ENCODE measurements at regions not wholly inside any gene's neighbourhood (a gene's known extent, or its start where the extent isn't known, plus 50 kb on each side); places are given as distances from the start of the nearest gene placed in this dataset.

DNA sequence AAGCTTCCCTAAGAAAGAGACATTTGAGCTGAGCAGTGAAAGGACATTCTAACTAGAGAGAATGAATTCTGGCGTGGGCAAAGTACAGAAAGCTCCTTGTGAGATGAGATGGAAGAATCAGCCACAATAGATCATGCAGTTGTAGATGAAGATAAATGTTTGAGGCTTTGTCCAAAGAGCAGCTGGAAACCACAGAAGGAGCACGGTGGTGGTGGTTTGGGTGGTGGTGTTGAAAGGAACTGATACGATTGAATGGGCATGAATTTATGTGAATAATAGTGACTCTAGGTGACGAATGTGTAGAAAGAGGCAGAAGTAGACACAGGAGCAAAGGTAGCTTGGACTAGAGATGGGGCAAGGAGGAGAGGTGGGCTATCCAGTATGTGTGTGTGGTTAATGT, 260.5 kb upstream of the TMTC1 start:
- no peaks in the 10 kb centered on the region for H3K4me1 Mint-ChIP-seq
- Histone ChIP-seq H3K79me2 (ENCODE audit: control insufficient read depth, insufficient read depth, low read length) (no peaks in the 10 kb centered on the region), H3K4me2 (replicated peaks; ENCODE audit: low read depth, low read length, poor library complexity, severe bottlenecking) (no peak overlapping the region), H4K20me1 (ENCODE audit: control insufficient read depth, insufficient read depth, low read length, poor library complexity, severe bottlenecking) (no peaks in the 10 kb centered on the region), H3K27me3 (replicated peaks in 1 of 4; ENCODE audit: control extremely low read depth in 1 of 4, control insufficient read depth in 3 of 4, insufficient read depth in 4 of 4, low read length in 3 of 4) (no peaks in the 10 kb centered on the region), H3K4me1 (ENCODE audit: control insufficient read depth in 2 of 2, insufficient read depth in 2 of 2, low read length in 2 of 2) (no peaks in the 10 kb centered on the region), H3K9ac (ENCODE audit: low read length) (no peak overlapping the region), H3K4me3 (ENCODE audit: control extremely low read depth in 1 of 5, extremely low read depth in 1 of 5, insufficient read depth in 1 of 5, low read depth in 2 of 5, low read length in 4 of 5) (no peak overlapping the region), H3K9me3 (ENCODE audit: control extremely low read depth in 1 of 3, control insufficient read depth in 2 of 3, insufficient read depth in 1 of 3, low read length in 2 of 3) (peaks cover 0 to 6% (median 0%) of the 10 kb centered on the region in 3 donors), H3K36me3 (replicated peaks in 1 of 2; ENCODE audit: control extremely low read depth in 1 of 2, control insufficient read depth in 1 of 2, extremely low read depth in 1 of 2, insufficient read depth in 2 of 2, low read length in 1 of 2) (no peaks in the 10 kb centered on the region), H2AFZ (ENCODE audit: insufficient read depth, low read depth, low read length, poor library complexity, severe bottlenecking) (no peak overlapping the region), H3K27ac (ENCODE audit: low read length in 2 of 2) (no peak overlapping the region)
- no peak for DNase-seq
- CTCF ChIA-PET = no interaction called here
- WGBS (ENCODE audit: insufficient coverage) = 86% methylated on average over 4 of the region's 4 CpGs
- no peaks in the 10 kb centered on the region for H3K27me3 Mint-ChIP-seq
- H3K9me3 Mint-ChIP-seq (ENCODE audit: insufficient read depth) = peaks cover 7% of the 10 kb centered on the region
- intact Hi-C loops (cut with micrococcal nuclease) = no loop called here
- POLR2A ChIA-PET = no interaction called here
- H3K4me3 Mint-ChIP-seq = no peak overlapping the region
- TF ChIP-seq, protein P1, sequence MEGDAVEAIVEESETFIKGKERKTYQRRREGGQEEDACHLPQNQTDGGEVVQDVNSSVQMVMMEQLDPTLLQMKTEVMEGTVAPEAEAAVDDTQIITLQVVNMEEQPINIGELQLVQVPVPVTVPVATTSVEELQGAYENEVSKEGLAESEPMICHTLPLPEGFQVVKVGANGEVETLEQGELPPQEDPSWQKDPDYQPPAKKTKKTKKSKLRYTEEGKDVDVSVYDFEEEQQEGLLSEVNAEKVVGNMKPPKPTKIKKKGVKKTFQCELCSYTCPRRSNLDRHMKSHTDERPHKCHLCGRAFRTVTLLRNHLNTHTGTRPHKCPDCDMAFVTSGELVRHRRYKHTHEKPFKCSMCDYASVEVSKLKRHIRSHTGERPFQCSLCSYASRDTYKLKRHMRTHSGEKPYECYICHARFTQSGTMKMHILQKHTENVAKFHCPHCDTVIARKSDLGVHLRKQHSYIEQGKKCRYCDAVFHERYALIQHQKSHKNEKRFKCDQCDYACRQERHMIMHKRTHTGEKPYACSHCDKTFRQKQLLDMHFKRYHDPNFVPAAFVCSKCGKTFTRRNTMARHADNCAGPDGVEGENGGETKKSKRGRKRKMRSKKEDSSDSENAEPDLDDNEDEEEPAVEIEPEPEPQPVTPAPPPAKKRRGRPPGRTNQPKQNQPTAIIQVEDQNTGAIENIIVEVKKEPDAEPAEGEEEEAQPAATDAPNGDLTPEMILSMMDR (IDR thresholded peaks at IDR 0.05) = no peak
- no peak for TF ChIP-seq EZH2 (IDR thresholded peaks at IDR 0.05; ENCODE audit: borderline replicate concordance, insufficient read depth, low read depth, low read length, poor library complexity, severe bottlenecking)
- ATAC-seq (ENCODE audit: low read depth) = no peak
- H3K27ac Mint-ChIP-seq = no peak overlapping the region

DNA sequence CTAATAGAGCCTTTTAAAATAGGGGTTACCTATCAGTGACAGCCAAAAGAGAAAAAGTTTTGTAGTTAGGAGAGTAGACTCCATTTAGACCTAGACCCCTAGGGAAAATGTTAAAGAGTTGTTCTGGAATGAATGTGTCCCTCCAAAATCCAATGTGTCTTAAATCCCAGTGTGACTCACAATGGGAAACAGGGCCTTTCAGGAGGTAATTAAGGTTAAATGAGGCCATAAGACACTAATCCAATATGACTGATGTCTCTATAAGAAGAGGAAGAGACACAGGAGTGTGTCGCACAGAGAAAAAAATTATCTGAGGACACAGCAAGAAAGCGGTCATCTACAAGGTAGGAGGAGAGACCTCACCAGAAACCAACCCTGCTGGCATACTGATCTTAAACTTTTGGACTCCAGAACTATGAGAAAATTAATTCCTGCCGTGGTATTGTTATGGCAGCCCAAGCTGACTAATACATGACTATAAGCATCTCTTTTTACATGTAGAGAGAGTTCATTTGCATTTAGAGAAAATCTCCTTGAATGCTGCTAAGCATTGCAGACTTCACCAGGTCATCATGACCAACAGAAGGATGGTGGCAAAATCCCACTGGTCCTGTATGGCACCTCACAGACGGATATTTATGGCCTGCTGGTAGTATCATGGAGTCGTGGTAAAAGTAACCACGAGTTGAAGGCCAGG, 259.6 kb upstream of the TMTC1 start:
- Mint-ChIP-seq H3K4me1 (no peaks in the 10 kb centered on the region), H3K27ac (no peak overlapping the region), H3K27me3 (no peaks in the 10 kb centered on the region), H3K9me3 (ENCODE audit: insufficient read depth) (peaks cover 7% of the 10 kb centered on the region), H3K4me3 (no peak overlapping the region)
- TF ChIP-seq, protein P1 (IDR thresholded peaks at IDR 0.05) = no peak
- TF ChIP-seq EZH2 (IDR thresholded peaks at IDR 0.05; ENCODE audit: borderline replicate concordance, insufficient read depth, low read depth, low read length, poor library complexity, severe bottlenecking) = no peak
- Histone ChIP-seq H3K79me2 (ENCODE audit: control insufficient read depth, insufficient read depth, low read length) (no peaks in the 10 kb centered on the region), H4K20me1 (ENCODE audit: control insufficient read depth, insufficient read depth, low read length, poor library complexity, severe bottlenecking) (no peaks in the 10 kb centered on the region), H3K27me3 (replicated peaks in 1 of 4; ENCODE audit: control extremely low read depth in 1 of 4, control insufficient read depth in 3 of 4, insufficient read depth in 4 of 4, low read length in 3 of 4) (no peaks in the 10 kb centered on the region), H2AFZ (ENCODE audit: insufficient read depth, low read depth, low read length, poor library complexity, severe bottlenecking) (no peak overlapping the region), H3K4me3 (ENCODE audit: control extremely low read depth in 1 of 5, extremely low read depth in 1 of 5, insufficient read depth in 1 of 5, low read depth in 2 of 5, low read length in 4 of 5) (no peak overlapping the region), H3K4me1 (ENCODE audit: control insufficient read depth in 2 of 2, insufficient read depth in 2 of 2, low read length in 2 of 2) (no peaks in the 10 kb centered on the region), H3K36me3 (replicated peaks in 1 of 2; ENCODE audit: control extremely low read depth in 1 of 2, control insufficient read depth in 1 of 2, extremely low read depth in 1 of 2, insufficient read depth in 2 of 2, low read length in 1 of 2) (no peaks in the 10 kb centered on the region), H3K27ac (ENCODE audit: low read length in 2 of 2) (no peak overlapping the region), H3K9ac (ENCODE audit: low read length) (no peak overlapping the region), H3K4me2 (replicated peaks; ENCODE audit: low read depth, low read length, poor library complexity, severe bottlenecking) (no peak overlapping the region), H3K9me3 (ENCODE audit: control extremely low read depth in 1 of 3, control insufficient read depth in 2 of 3, insufficient read depth in 1 of 3, low read length in 2 of 3) (peaks cover 0 to 3% (median 0%) of the 10 kb centered on the region in 3 donors)
- ATAC-seq (ENCODE audit: low read depth) (no peak), DNase-seq (no peak)
- POLR2A ChIA-PET = no interaction called here
- WGBS (ENCODE audit: insufficient coverage) = no CpG with 5 or more reads among the region's 6 CpGs
- CTCF ChIA-PET = no interaction called here
- intact Hi-C loops (cut with micrococcal nuclease) = no loop called here
